ENCODE measurements at regions not wholly inside any gene's neighbourhood (a gene's known extent, or its start where the extent isn't known, plus 50 kb on each side); places are given as distances from the start of the nearest gene placed in this dataset.

DNA sequence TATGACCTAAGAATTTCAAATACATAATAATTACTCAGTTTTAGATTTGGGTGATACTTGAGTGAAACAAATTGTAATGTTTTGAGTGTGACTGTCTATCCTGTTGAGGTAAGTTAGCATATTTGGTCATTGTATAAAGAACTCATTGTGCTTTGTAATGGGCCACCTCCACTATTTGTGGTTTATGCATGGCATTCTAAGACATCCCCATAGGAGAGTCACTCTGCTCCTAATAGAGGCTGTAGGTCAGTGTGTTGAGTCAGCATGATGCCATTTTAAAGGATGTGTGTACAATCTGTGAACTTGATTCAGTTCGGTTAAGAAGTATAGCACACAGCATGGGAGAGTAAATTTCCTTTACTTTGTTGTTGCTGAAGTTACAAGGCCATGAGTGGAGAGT lies 1112.4 kb downstream of the JRKL start:
- no peaks in the 10 kb centered on the region for H3K9me3 ChIP-seq

DNA sequence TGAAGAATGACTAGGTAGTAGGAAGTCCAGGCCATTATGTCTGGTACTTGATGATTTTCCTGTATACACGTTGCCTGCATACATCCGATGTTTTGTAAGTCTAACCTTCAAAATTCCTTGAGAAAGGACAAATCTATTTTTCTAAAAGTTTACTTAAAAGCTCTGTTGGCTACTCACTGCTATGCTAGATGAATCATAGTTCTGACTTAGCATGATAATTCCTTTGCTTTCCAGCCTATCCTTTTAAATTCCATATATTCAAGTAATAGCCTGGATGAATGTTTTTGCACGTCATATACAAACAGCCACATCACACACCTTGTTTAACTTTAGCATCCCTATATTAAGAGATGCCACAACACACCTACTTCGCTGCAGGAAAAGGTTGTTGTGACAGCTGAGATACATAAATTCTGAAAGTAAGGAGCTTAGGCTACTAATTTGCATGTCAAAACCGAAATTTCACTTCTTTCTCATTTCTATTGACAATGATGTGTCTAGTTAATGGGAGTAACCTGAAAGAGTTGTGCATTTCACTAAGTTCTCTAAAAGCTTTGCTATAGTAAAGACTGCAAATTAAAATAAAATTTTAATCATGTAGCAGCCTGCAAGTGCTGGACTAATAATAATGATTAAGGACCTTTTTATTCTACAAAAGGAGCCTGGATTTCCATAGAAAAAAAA lies 1116.4 kb downstream of the JRKL start:
- H3K4me2 ChIP-seq = no peak overlapping the region

More for the DNA sequence above, 1112.4 kb downstream of the JRKL start:
- no peak overlapping the region for H3K4me3 ChIP-seq
- H4K20me1 ChIP-seq = no peaks in the 10 kb centered on the region
- no peaks in the 10 kb centered on the region for H3K4me1 ChIP-seq
- no peaks in the 10 kb centered on the region for H3K27me3 ChIP-seq
- no peak overlapping the region for H3K27ac ChIP-seq
- H3K36me3 ChIP-seq = no peaks in the 10 kb centered on the region
- H3K4me2 ChIP-seq = no peak overlapping the region
- no peak for TF ChIP-seq Cebpa-rat (IDR thresholded peaks at IDR 0.05)
- H3K9ac ChIP-seq = no peak overlapping the region

GRCh38 chr11:97514446-97514845 lies 1124.6 kb downstream of the JRKL start:
- Histone ChIP-seq H3K27ac (no peak overlapping the region), H3K9me3 (no peaks in the 10 kb centered on the region), H3K27me3 (no peaks in the 10 kb centered on the region), H3K9ac (no peak overlapping the region), H3K4me2 (no peak overlapping the region), H3K36me3 (no peaks in the 10 kb centered on the region), H3K4me1 (no peaks in the 10 kb centered on the region), H3K4me3 (no peak overlapping the region), H4K20me1 (no peaks in the 10 kb centered on the region)
- no peak for TF ChIP-seq Cebpa-rat (IDR thresholded peaks at IDR 0.05)

More for the DNA sequence above, 1116.4 kb downstream of the JRKL start:
- Histone ChIP-seq H3K27ac (no peak overlapping the region), H3K9ac (no peak overlapping the region), H3K27me3 (no peaks in the 10 kb centered on the region), H3K4me3 (no peak overlapping the region), H4K20me1 (no peaks in the 10 kb centered on the region), H3K4me1 (no peaks in the 10 kb centered on the region), H3K9me3 (no peaks in the 10 kb centered on the region), H3K36me3 (no peaks in the 10 kb centered on the region)
- TF ChIP-seq Cebpa-rat (IDR thresholded peaks at IDR 0.05) = no peak

- Histone ChIP-seq H3K9me3 (no peaks in the 10 kb centered on the region), H3K9ac (no peak overlapping the region), H3K36me3 (no peaks in the 10 kb centered on the region), H3K4me3 (no peak overlapping the region), H3K4me1 (no peaks in the 10 kb centered on the region), H3K27ac (no peak overlapping the region), H3K27me3 (no peaks in the 10 kb centered on the region), H3K4me2 (no peak overlapping the region), H4K20me1 (no peaks in the 10 kb centered on the region)
- TF ChIP-seq Cebpa-rat (IDR thresholded peaks at IDR 0.05) = no peak
Measured at GRCh38 chr11:97516688-97517087, 1126.9 kb downstream of the JRKL start.

- Histone ChIP-seq H3K36me3 (no peaks in the 10 kb centered on the region), H3K4me2 (no peak overlapping the region), H3K4me3 (no peak overlapping the region), H3K27me3 (no peaks in the 10 kb centered on the region), H3K27ac (no peak overlapping the region), H3K4me1 (no peaks in the 10 kb centered on the region), H3K9ac (no peak overlapping the region), H3K9me3 (no peaks in the 10 kb centered on the region), H4K20me1 (no peaks in the 10 kb centered on the region)
- no peak for TF ChIP-seq Cebpa-rat (IDR thresholded peaks at IDR 0.05)
Measured at GRCh38 chr11:97525273-97525672, 1135.5 kb downstream of the JRKL start.

DNA sequence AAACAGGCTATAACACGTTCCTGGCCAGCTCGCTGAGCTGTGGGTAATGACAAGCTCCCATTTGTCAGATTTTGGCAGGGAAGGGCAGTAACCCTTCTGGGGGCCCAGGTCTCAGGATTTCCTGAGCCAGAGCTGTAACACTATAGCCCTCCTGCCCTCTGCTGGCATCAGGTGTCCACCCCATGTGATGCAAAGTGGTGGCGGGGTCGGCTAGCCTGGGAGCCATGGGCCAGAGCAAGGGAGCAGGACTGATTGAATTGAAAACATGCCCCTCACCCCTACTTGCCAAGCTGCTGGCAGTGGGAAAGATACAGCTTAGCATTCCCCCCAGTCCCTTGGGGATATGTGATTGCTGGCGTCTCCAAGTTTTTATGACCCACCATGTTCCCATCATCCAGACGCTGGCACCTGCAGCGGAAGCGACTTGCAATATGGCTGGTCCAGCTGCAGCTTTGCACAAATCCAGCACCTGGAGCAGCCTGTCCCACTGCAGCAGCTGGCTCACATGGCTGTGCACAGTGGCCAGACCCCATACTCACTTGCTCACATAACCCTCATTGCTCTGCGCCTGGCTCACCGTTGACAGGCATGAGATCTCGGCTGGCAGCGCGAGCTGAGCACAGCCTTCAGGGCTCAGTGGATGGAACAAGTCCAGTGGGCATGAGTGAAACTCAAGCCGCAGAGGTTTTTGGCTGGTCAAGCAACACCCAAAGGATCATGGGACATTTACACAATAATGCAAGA lies 1147.8 kb downstream of the JRKL start:
- no peak overlapping the region for H3K9ac ChIP-seq
- no peak overlapping the region for H3K27ac ChIP-seq
- no peaks in the 10 kb centered on the region for H3K4me1 ChIP-seq
- TF ChIP-seq Cebpa-rat (IDR thresholded peaks at IDR 0.05) = no peak
- H3K27me3 ChIP-seq = no peaks in the 10 kb centered on the region
- H3K36me3 ChIP-seq = no peaks in the 10 kb centered on the region
- H3K4me2 ChIP-seq = no peak overlapping the region
- peaks cover 3% of the 10 kb centered on the region; the same call in 1 of the 2 replicates for H3K9me3 ChIP-seq
- H4K20me1 ChIP-seq = no peaks in the 10 kb centered on the region
- no peak overlapping the region for H3K4me3 ChIP-seq

GRCh38 chr11:97544431-97544830 lies 1154.6 kb downstream of the JRKL start:
- Histone ChIP-seq H3K9me3 (no peaks in the 10 kb centered on the region), H3K27me3 (no peaks in the 10 kb centered on the region), H3K27ac (no peak overlapping the region), H3K9ac (no peak overlapping the region), H3K4me3 (no peak overlapping the region), H3K4me2 (no peak overlapping the region), H3K4me1 (no peaks in the 10 kb centered on the region), H4K20me1 (no peaks in the 10 kb centered on the region), H3K36me3 (no peaks in the 10 kb centered on the region)
- TF ChIP-seq Cebpa-rat (IDR thresholded peaks at IDR 0.05) = no peak

- no peaks in the 10 kb centered on the region for H3K4me1 ChIP-seq
- H3K4me2 ChIP-seq = no peak overlapping the region
- TF ChIP-seq Cebpa-rat (IDR thresholded peaks at IDR 0.05) = no peak
- no peaks in the 10 kb centered on the region for H3K36me3 ChIP-seq
- no peak overlapping the region for H3K4me3 ChIP-seq
- no peak overlapping the region for H3K9ac ChIP-seq
- no peaks in the 10 kb centered on the region for H4K20me1 ChIP-seq
- H3K27ac ChIP-seq = no peak overlapping the region
- no peaks in the 10 kb centered on the region for H3K9me3 ChIP-seq
- H3K27me3 ChIP-seq = no peaks in the 10 kb centered on the region
Measured at GRCh38 chr11:97548280-97548679, 1158.5 kb downstream of the JRKL start.

- H3K27me3 ChIP-seq = no peaks in the 10 kb centered on the region
- H3K4me3 ChIP-seq = no peak overlapping the region
- no peaks in the 10 kb centered on the region for H3K9me3 ChIP-seq
- no peaks in the 10 kb centered on the region for H3K4me1 ChIP-seq
- TF ChIP-seq Cebpa-rat (IDR thresholded peaks at IDR 0.05) = no peak
- no peaks in the 10 kb centered on the region for H4K20me1 ChIP-seq
- H3K27ac ChIP-seq = no peak overlapping the region
- H3K9ac ChIP-seq = no peak overlapping the region
- H3K36me3 ChIP-seq = no peaks in the 10 kb centered on the region
- H3K4me2 ChIP-seq = no peak overlapping the region
Measured at GRCh38 chr11:97557399-97557798, 1167.6 kb downstream of the JRKL start.

GRCh38 chr11:97567801-97568200 lies 1178.0 kb downstream of the JRKL start:
- Histone ChIP-seq H3K4me1 (peaks cover 7% of the 10 kb centered on the region; the same call in 1 of the 2 replicates), H4K20me1 (no peaks in the 10 kb centered on the region), H3K4me2 (no peak overlapping the region), H3K36me3 (no peaks in the 10 kb centered on the region), H3K9ac (no peak overlapping the region), H3K4me3 (no peak overlapping the region), H3K27me3 (no peaks in the 10 kb centered on the region), H3K9me3 (peaks cover 5% of the 10 kb centered on the region; the same call in 1 of the 2 replicates), H3K27ac (no peak overlapping the region)
- no peak for TF ChIP-seq Cebpa-rat (IDR thresholded peaks at IDR 0.05)

All from BLaER1 (cell line).